Testis (tissue), 2 donors: ENCODE measurements at regions not wholly inside any gene's neighbourhood (a gene's known extent, or its start where the extent isn't known, plus 50 kb on each side); places are given as distances from the start of the nearest gene placed in this dataset.

Source experiments
- DNase-seq: peaks from one replicate; pipeline ENCODE4 v3.0.0-alpha.2; 2019
- H3K27ac ChIP-seq, 2 donors: fragments of 200-600 bp; sonication (generic); one replicate each; pipeline ENCODE4 v1.5.1; 2019
- H3K27me3 ChIP-seq: fragments of 200-600 bp; sonication (generic); one replicate; pipeline ENCODE4 v1.5.1; 2019
- H3K36me3 ChIP-seq: fragments of 200-600 bp; sonication (generic); one replicate; pipeline ENCODE4 v1.5.1; 2017; ENCODE audit warnings: low read depth; ENCODE audit errors: missing control alignments
- H3K4me1 ChIP-seq: fragments of 200-600 bp; sonication (generic); one replicate; pipeline ENCODE4 v1.5.1; 2019
- H3K4me3 ChIP-seq, 2 donors: fragments of 200-600 bp; sonication (generic); one replicate each; pipeline ENCODE4 v1.5.1; 2017 to 2019
- H3K9me3 ChIP-seq: fragments of 200-600 bp; sonication (generic); one replicate; pipeline ENCODE4 v1.5.1; 2017
- POLR2A ChIP-seq: fragments of 450-650 bp; IDR thresholded peaks from one replicate; pipeline ENCODE4 v1.6.1; 2017; ENCODE audit warnings: antibody characterized with exemption, mild to moderate bottlenecking, moderate library complexity
- WGBS, 2 donors: methylation state at CpG; one replicate each; pipeline ENCODE4 v1.1.5; 2018; 5-methylcytosine and 5-hydroxymethylcytosine counted together
- intact Hi-C: fragments of 100-400 bp; cut with DNase I; formaldehyde crosslinking; loops from one replicate; pipeline ENCODE4 v1.15.1; 2023; ENCODE audit warnings: low total_unique reads
- TF ChIP-seq, protein P1 (sequence below), 3 experiments: fragments of 450-650 bp in 2 of 3; fragments of 200-600 bp in 1 of 3; sonication (generic) in 1 of 3; IDR thresholded peaks; one replicate each; pipeline ENCODE4 v1.5.1; 2016 to 2019; ENCODE audit warnings: antibody characterized with exemption in 3 of 3, mild to moderate bottlenecking in 2 of 3, moderate library complexity in 1 of 3

- no peak for DNase-seq
- TF ChIP-seq, protein P1, sequence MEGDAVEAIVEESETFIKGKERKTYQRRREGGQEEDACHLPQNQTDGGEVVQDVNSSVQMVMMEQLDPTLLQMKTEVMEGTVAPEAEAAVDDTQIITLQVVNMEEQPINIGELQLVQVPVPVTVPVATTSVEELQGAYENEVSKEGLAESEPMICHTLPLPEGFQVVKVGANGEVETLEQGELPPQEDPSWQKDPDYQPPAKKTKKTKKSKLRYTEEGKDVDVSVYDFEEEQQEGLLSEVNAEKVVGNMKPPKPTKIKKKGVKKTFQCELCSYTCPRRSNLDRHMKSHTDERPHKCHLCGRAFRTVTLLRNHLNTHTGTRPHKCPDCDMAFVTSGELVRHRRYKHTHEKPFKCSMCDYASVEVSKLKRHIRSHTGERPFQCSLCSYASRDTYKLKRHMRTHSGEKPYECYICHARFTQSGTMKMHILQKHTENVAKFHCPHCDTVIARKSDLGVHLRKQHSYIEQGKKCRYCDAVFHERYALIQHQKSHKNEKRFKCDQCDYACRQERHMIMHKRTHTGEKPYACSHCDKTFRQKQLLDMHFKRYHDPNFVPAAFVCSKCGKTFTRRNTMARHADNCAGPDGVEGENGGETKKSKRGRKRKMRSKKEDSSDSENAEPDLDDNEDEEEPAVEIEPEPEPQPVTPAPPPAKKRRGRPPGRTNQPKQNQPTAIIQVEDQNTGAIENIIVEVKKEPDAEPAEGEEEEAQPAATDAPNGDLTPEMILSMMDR (IDR thresholded peaks at IDR 0.05) = no peak
- no peak for TF ChIP-seq POLR2A
- no peak overlapping the region for H3K4me3 ChIP-seq
- no peak overlapping the region for H3K27ac ChIP-seq
- 38 to 52% methylated on average over 5 of the region's 5 CpGs for WGBS, 2 donors
- intact Hi-C loops = no loop called here
- H3K4me1 ChIP-seq = peaks cover 3% of the 10 kb centered on the region
- H3K36me3 ChIP-seq = no peaks in the 10 kb centered on the region
- no peaks in the 10 kb centered on the region for H3K27me3 ChIP-seq
- H3K9me3 ChIP-seq = no peaks in the 10 kb centered on the region
Measured at GRCh38 chr1:232226197-232226712, 403.7 kb downstream of the SIPA1L2 start.

GRCh38 chr1:232225336-232226131, 404.4 kb downstream of the SIPA1L2 start:
- DNase-seq = no peak
- Histone ChIP-seq H3K27me3 (no peaks in the 10 kb centered on the region), H3K27ac (no peak overlapping the region), H3K4me1 (peaks cover 3% of the 10 kb centered on the region), H3K4me3 (no peak overlapping the region), H3K9me3 (no peaks in the 10 kb centered on the region), H3K36me3 (no peaks in the 10 kb centered on the region)
- intact Hi-C loops = no loop called here
- TF ChIP-seq POLR2A = no peak
- TF ChIP-seq, protein P1 (IDR thresholded peaks at IDR 0.05) = no peak
- 73% methylated on average over 13 of the region's 13 CpGs for WGBS, 2 donors

- TF ChIP-seq POLR2A = no peak
- TF ChIP-seq, protein P1 (IDR thresholded peaks at IDR 0.05) = no peak
- H3K9me3 ChIP-seq = no peaks in the 10 kb centered on the region
- 89 to 93% methylated on average over 7 of the region's 7 CpGs for WGBS, 2 donors
- DNase-seq = no peak
- H3K4me3 ChIP-seq = no peak overlapping the region
- no peaks in the 10 kb centered on the region for H3K36me3 ChIP-seq
- intact Hi-C loops = no loop called here
- H3K27me3 ChIP-seq = no peaks in the 10 kb centered on the region
- no peak overlapping the region for H3K27ac ChIP-seq
- H3K4me1 ChIP-seq = peaks cover 9% of the 10 kb centered on the region
Measured at GRCh38 chr1:232223887-232224286, 406.0 kb downstream of the SIPA1L2 start.

GRCh38 chr1:232223183-232223708, 406.7 kb downstream of the SIPA1L2 start:
- Histone ChIP-seq H3K4me3 (no peak overlapping the region), H3K27ac (no peak overlapping the region), H3K9me3 (no peaks in the 10 kb centered on the region), H3K4me1 (peaks cover 9% of the 10 kb centered on the region), H3K27me3 (no peaks in the 10 kb centered on the region), H3K36me3 (no peaks in the 10 kb centered on the region)
- DNase-seq = no peak
- TF ChIP-seq, protein P1 (IDR thresholded peaks at IDR 0.05) = no peak
- no peak for TF ChIP-seq POLR2A
- intact Hi-C loops = no loop called here
- 95 to 100% methylated on average over 2 of the region's 2 CpGs for WGBS, 2 donors
